BE2C (cell line): ENCODE measurements at regions not wholly inside any gene's neighbourhood (a gene's known extent, or its start where the extent isn't known, plus 50 kb on each side); places are given as distances from the start of the nearest gene placed in this dataset.
A peak's percentile ranks its signal among the peaks of the same experiment; 100 is the strongest.

Experiments
- DNase-seq: peaks from one replicate; pipeline ENCODE4 v3.0.0-alpha.2; 2020
- H3K27me3 ChIP-seq: fragments of 250-450 bp; sonication (Bioruptor Pico); 2 replicates; pipeline ENCODE4 v1.5.1; 2020; ENCODE audit warnings: mild to moderate bottlenecking
- H3K36me3 ChIP-seq: fragments of 250-450 bp; sonication (Bioruptor Pico); 2 replicates; pipeline ENCODE4 v1.5.1; 2020; ENCODE audit warnings: mild to moderate bottlenecking
- H3K4me1 ChIP-seq: fragments of 250-450 bp; sonication (Bioruptor Pico); 2 replicates; pipeline ENCODE4 v1.5.1; 2020
- H3K4me3 ChIP-seq: 2 replicates; pipeline ENCODE4 v1.5.1; 2011; ENCODE audit warnings: low read depth, low read length
- H3K9me3 ChIP-seq: fragments of 250-450 bp; sonication (Bioruptor Pico); 2 replicates; pipeline ENCODE4 v1.5.1; 2020
- TF ChIP-seq, protein P1 (sequence below): IDR thresholded peaks from 2 replicates; pipeline ENCODE4 v1.5.1; 2012; ENCODE audit warnings: mild to moderate bottlenecking, low read depth, low read length

DNA sequence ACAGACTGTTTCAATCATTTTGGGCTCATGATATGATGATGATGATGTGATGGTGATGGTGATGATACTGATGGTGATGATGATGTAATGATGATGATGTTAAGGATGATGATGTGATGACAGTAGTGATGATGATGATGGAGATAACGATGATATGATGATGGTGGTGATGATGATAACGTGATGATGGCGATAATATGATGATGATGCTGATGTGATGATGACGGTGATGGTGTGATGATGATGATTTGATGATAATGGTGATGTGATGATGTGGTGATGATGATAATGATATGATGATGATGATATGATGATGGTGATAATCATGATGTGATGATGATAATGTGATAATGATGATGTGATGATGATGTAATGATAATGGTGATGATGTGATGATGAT lies 612.6 kb downstream of the AACS start:
- H3K4me3 ChIP-seq = no peak overlapping the region
- TF ChIP-seq, protein P1, sequence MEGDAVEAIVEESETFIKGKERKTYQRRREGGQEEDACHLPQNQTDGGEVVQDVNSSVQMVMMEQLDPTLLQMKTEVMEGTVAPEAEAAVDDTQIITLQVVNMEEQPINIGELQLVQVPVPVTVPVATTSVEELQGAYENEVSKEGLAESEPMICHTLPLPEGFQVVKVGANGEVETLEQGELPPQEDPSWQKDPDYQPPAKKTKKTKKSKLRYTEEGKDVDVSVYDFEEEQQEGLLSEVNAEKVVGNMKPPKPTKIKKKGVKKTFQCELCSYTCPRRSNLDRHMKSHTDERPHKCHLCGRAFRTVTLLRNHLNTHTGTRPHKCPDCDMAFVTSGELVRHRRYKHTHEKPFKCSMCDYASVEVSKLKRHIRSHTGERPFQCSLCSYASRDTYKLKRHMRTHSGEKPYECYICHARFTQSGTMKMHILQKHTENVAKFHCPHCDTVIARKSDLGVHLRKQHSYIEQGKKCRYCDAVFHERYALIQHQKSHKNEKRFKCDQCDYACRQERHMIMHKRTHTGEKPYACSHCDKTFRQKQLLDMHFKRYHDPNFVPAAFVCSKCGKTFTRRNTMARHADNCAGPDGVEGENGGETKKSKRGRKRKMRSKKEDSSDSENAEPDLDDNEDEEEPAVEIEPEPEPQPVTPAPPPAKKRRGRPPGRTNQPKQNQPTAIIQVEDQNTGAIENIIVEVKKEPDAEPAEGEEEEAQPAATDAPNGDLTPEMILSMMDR = no peak
- DNase-seq = no peak
- no peaks in the 10 kb centered on the region for H3K27me3 ChIP-seq
- no peaks in the 10 kb centered on the region; the same call in 1 of the 2 replicates for H3K9me3 ChIP-seq
- H3K36me3 ChIP-seq = no peaks in the 10 kb centered on the region
- H3K4me1 ChIP-seq = no peaks in the 10 kb centered on the region

DNA sequence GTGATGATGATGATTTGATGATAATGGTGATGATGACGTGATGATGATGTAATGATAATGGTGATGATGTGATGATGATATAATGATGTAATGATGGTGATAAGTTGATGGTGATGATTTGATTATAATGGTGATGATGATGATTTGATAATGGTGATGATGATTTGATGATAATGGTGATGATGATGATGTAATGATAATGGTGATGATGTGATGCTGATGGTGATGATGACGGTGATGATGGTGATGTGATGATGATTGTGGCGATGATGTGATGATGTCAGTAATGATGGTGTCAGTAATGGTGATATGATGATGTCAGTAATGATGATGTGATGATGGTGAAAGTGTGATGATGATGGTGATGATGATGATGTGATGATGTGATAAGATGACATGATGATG lies 613.4 kb downstream of the AACS start:
- no peak overlapping the region for H3K4me3 ChIP-seq
- H3K9me3 ChIP-seq = no peaks in the 10 kb centered on the region; the same call in 1 of the 2 replicates
- no peaks in the 10 kb centered on the region for H3K27me3 ChIP-seq
- H3K4me1 ChIP-seq = no peaks in the 10 kb centered on the region
- no peak for DNase-seq
- TF ChIP-seq, protein P1 = no peak
- H3K36me3 ChIP-seq = no peaks in the 10 kb centered on the region

GRCh38 chr12:125683748-125684381 lies 618.6 kb downstream of the AACS start:
- Histone ChIP-seq H3K4me1 (no peaks in the 10 kb centered on the region), H3K9me3 (no peaks in the 10 kb centered on the region; the same call in 1 of the 2 replicates), H3K4me3 (no peak overlapping the region), H3K27me3 (no peaks in the 10 kb centered on the region), H3K36me3 (no peaks in the 10 kb centered on the region)
- TF ChIP-seq, protein P1 = no peak
- DNase-seq = peak; percentile 20

DNA sequence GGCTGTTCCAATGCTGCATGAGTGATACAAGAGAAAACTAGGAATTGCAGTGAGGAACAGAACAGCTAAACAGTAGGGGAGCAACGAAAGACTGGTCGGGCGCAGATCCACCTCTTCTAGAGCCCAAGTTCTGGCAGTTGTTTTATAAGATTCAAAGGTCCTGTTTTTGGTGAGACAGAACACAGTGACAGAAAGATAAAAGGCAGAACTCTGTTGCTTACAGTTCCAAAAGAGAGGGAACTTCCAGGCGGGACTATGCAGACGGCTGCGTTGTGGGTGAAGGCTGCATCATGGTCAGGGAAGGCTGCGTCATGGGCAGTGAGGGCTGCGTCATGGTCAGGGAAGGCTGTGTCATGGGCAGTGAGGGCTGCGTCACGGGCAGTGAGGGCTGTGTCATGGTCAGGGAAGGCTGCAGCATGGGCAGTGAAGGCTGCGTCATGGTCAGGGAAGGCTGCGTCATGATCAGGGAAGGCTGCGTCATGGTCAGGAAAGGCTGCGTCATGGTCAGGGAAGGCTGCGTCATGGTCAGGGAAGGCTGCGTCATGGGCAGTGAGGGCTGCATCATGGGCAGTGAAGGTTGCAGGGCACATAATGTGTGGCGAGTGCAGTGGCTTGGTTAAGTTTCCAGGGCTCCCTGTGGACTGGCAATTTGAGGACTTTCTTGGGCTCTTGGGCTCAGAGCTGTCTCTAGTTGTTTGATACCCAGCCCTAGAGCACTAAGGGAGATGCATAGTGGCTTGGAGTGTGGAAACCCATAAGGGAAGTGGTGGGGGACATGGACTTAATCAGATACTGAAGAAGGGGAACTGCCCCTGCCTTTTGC lies 619.9 kb downstream of the AACS start:
- no peak overlapping the region for H3K4me3 ChIP-seq
- no peaks in the 10 kb centered on the region for H3K9me3 ChIP-seq
- DNase-seq = no peak
- TF ChIP-seq, protein P1 = no peak
- no peaks in the 10 kb centered on the region for H3K4me1 ChIP-seq
- H3K27me3 ChIP-seq = no peaks in the 10 kb centered on the region
- H3K36me3 ChIP-seq = no peaks in the 10 kb centered on the region

DNA sequence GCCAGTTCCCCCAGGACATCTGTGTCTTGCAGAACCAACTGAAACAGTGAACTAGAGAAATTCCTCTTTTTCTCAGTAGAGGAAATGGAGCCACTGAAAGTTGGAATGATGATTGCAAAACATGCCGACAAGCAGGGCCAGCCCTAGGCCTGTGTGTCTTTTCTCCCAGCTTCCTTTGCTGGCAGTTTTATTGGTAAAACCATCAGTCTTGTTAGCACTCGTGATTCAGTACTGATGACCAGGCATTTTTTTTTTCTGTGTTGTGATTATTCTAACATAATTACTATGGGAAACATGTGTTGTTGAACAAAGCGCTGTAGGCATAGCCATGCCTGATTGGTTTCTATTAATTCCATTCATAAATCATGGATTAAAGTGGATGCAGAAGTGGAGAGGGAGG lies 620.7 kb downstream of the AACS start:
- Histone ChIP-seq H3K27me3 (no peaks in the 10 kb centered on the region), H3K36me3 (no peaks in the 10 kb centered on the region), H3K4me3 (no peak overlapping the region), H3K4me1 (no peaks in the 10 kb centered on the region), H3K9me3 (no peaks in the 10 kb centered on the region)
- no peak for DNase-seq
- TF ChIP-seq, protein P1 = no peak

GRCh38 chr12:125687403-125687802 lies 622.2 kb downstream of the AACS start:
- no peak for DNase-seq
- Histone ChIP-seq H3K4me1 (no peaks in the 10 kb centered on the region), H3K9me3 (no peaks in the 10 kb centered on the region), H3K27me3 (no peaks in the 10 kb centered on the region), H3K36me3 (no peaks in the 10 kb centered on the region), H3K4me3 (no peak overlapping the region)
- TF ChIP-seq, protein P1 = no peak
